Sigmoid colon (tissue), 4 donors: ENCODE measurements at regions not wholly inside any gene's neighbourhood (a gene's known extent, or its start where the extent isn't known, plus 50 kb on each side); places are given as distances from the start of the nearest gene placed in this dataset.

Experiments
- CTCF ChIP-seq, 4 experiments: fragments of 450-650 bp in 3 of 4; fragments of 200-600 bp in 1 of 4; IDR thresholded peaks; one replicate each; pipeline ENCODE4 v1.5.1; 2016 to 2019; ENCODE audit warnings: antibody characterized with exemption in 4 of 4, mild to moderate bottlenecking in 3 of 4, moderate library complexity in 2 of 4
- EP300 ChIP-seq, 4 donors: sonication (generic); formaldehyde crosslinking; IDR thresholded peaks; one replicate each; pipeline ENCODE4 v1.6.1; 2017; ENCODE audit warnings: antibody characterized with exemption in 4 of 4
- POLR2A ChIP-seq, 2 donors: fragments of 450-650 bp; IDR thresholded peaks; one replicate each; pipeline ENCODE4 v1.6.1; 2016; ENCODE audit warnings: antibody characterized with exemption in 2 of 2, mild to moderate bottlenecking in 2 of 2, moderate library complexity in 2 of 2
- POLR2AphosphoS5 ChIP-seq, 4 donors: sonication (generic); formaldehyde crosslinking; IDR thresholded peaks; one replicate each; pipeline ENCODE4 v1.6.1; 2017; ENCODE audit warnings: antibody characterized with exemption in 4 of 4

GRCh38 chr6:121896771-121897170 lies 461.3 kb downstream of the GJA1 start:
- TF ChIP-seq CTCF (IDR thresholded peaks at IDR 0.05): no peak
- no peak for TF ChIP-seq POLR2A (IDR thresholded peaks at IDR 0.05)
- no peak for TF ChIP-seq EP300 (IDR thresholded peaks at IDR 0.05)
- no peak for TF ChIP-seq POLR2AphosphoS5 (IDR thresholded peaks at IDR 0.05)
